ENCODE measurements at regions not wholly inside any gene's neighbourhood (a gene's known extent, or its start where the extent isn't known, plus 50 kb on each side); places are given as distances from the start of the nearest gene placed in this dataset.
"Not testable (repeated sequence)": the region's sequence is repeated elsewhere in the genome, so short reads cannot be mapped to it uniquely, and the experiment has no call there.

DNA sequence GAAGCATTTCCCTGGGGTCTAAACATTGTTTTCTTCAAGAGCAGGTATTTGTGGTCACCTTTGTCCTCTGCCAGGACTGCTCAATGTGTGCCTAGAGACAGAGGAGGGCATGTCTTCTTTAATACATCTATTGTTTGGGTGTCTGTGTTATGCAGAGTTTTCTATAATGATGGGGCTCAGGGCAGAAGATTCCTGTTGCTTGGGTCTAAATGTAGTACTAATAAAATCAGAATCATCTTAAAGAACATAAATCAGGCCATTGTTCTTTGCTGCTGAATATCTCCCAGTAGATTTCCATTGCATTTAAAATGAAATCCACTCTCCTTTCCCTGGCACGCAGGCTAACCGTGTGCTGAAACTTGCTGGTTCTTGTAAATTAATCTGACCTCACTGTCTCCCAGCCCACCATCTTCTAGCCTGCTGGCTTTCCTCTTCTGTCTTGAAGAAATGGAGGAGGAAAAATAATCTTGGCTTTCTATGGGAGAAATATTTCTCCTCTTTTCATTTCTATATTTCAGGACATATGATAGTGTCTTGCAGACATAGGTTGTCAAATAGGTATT lies 1396.8 kb downstream of the GATA3 start:
- Histone ChIP-seq H3K4me3 (no peak overlapping the region), H3K4me1 (no peaks in the 10 kb centered on the region), H3K27ac (no peak overlapping the region), H3K27me3 (no peaks in the 10 kb centered on the region), H3K36me3 (no peaks in the 10 kb centered on the region), H3K9me3 (peaks cover 0 to 29% of the 10 kb centered on the region in 2 donors)
- TF ChIP-seq, protein P1, sequence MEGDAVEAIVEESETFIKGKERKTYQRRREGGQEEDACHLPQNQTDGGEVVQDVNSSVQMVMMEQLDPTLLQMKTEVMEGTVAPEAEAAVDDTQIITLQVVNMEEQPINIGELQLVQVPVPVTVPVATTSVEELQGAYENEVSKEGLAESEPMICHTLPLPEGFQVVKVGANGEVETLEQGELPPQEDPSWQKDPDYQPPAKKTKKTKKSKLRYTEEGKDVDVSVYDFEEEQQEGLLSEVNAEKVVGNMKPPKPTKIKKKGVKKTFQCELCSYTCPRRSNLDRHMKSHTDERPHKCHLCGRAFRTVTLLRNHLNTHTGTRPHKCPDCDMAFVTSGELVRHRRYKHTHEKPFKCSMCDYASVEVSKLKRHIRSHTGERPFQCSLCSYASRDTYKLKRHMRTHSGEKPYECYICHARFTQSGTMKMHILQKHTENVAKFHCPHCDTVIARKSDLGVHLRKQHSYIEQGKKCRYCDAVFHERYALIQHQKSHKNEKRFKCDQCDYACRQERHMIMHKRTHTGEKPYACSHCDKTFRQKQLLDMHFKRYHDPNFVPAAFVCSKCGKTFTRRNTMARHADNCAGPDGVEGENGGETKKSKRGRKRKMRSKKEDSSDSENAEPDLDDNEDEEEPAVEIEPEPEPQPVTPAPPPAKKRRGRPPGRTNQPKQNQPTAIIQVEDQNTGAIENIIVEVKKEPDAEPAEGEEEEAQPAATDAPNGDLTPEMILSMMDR (IDR thresholded peaks at IDR 0.05) = no peak
- intact Hi-C loops (cut with DNase I) = no loop called here
- DNase-seq = no peak
- ATAC-seq = no peak

DNA sequence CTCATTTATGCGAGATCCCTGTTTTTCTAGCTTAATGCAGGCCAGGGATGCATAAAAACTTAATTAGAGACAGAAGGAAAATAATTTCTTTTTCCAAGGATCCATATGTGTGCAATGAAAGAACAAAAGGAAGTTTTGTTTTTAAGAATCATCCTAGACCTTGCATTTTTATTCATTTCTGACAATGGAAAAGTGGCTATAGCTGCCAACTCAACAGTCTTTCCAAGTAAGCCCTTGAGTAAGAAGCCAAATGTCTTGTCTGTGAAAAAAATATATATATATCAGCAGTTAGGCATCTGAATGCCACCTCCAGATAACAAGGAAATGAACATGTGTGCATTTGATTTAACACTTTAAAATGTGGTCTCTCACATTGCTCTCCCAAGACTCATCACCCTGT lies 1397.6 kb downstream of the GATA3 start:
- peaks cover 0 to 29% of the 10 kb centered on the region in 2 donors for H3K9me3 ChIP-seq
- no peaks in the 10 kb centered on the region for H3K27me3 ChIP-seq
- intact Hi-C loops (cut with DNase I) = no loop called here
- ATAC-seq (no peak), DNase-seq (no peak)
- no peaks in the 10 kb centered on the region for H3K36me3 ChIP-seq
- no peak overlapping the region for H3K27ac ChIP-seq
- TF ChIP-seq, protein P1 (IDR thresholded peaks at IDR 0.05) = no peak
- no peaks in the 10 kb centered on the region for H3K4me1 ChIP-seq
- H3K4me3 ChIP-seq = no peak overlapping the region

DNA sequence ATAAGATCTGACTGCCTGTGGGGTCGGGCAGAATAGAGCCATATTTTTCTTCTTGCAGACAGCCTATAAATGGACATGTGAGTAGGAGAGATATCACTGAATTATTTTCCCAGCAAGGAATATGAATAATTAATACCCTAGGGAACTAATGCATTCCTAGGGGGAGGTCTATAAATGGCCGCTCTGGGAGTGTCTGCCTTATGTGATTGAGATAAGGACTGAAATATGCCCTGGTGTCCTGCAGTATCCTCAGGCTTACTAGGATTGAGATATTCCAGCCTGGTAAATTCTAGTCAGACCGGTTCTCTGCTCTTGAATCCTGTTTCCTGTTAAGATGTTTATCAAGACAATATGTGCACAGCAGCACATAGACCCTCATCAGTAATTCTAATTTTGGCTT lies 1399.4 kb downstream of the GATA3 start:
- intact Hi-C loops (cut with DNase I); H3K27me3 ChIP-seq; DNase-seq; H3K4me3 ChIP-seq; ATAC-seq; H3K27ac ChIP-seq; H3K36me3 ChIP-seq; H3K4me1 ChIP-seq: not testable (repeated sequence)
- H3K9me3 ChIP-seq = peaks cover 0 to 29% of the 10 kb centered on the region in 2 donors

DNA sequence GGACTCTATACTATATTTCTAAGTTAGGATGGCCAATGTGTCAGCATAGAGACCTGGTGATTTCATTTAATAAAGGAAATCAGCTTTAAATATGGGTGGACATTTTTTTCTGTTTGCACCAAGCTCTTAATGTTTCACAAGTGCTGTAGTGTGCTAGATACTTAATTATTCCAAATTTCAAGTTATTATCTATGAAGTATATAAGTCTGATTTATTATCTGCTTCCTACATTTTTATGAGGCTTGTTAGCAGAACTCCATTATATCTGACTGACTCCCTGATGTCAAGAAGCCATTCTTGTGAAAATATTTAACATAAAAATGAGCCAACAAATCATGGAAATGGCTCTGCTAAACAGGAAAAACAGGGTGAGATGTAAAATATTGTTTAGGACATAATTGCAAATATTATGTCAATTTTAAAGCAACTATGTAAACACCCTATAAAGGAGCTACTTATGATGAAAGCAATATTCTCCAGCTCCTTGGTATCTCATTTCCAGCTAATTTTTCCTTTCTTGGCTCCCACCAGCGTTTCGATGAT lies 1415.2 kb downstream of the GATA3 start:
- TF ChIP-seq, protein P1 (IDR thresholded peaks at IDR 0.05) = no peak
- intact Hi-C loops (cut with DNase I) = no loop called here
- H3K27ac ChIP-seq = no peak overlapping the region
- no peaks in the 10 kb centered on the region for H3K9me3 ChIP-seq
- H3K27me3 ChIP-seq = no peaks in the 10 kb centered on the region
- no peak for ATAC-seq
- no peaks in the 10 kb centered on the region for H3K4me1 ChIP-seq
- no peak overlapping the region for H3K4me3 ChIP-seq
- no peaks in the 10 kb centered on the region for H3K36me3 ChIP-seq
- no peak for DNase-seq

DNA sequence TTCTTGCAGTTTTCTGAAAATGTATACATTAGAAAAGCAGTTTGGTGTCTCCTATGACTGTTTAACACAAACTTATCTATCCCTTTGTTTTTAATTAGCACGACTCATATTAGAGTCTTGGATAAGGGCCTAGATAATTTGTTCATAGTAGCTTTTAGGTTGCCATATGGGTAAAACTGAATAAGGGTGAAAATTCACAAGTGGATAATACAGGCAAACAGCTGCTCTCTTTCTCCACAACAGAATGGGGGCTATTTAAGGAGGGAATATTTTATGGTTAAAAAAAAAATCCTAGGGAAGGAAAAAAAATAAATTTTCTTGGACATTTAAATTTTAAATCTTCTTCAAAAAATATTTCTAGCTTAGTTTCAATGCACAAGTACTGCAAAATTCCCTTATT lies 1416.1 kb downstream of the GATA3 start:
- intact Hi-C loops (cut with DNase I) = no loop called here
- Histone ChIP-seq H3K4me1 (no peaks in the 10 kb centered on the region), H3K27me3 (no peaks in the 10 kb centered on the region), H3K36me3 (no peaks in the 10 kb centered on the region), H3K27ac (no peak overlapping the region), H3K4me3 (no peak overlapping the region), H3K9me3 (no peaks in the 10 kb centered on the region)
- ATAC-seq = no peak
- no peak for DNase-seq
- TF ChIP-seq, protein P1 (IDR thresholded peaks at IDR 0.05) = no peak

DNA sequence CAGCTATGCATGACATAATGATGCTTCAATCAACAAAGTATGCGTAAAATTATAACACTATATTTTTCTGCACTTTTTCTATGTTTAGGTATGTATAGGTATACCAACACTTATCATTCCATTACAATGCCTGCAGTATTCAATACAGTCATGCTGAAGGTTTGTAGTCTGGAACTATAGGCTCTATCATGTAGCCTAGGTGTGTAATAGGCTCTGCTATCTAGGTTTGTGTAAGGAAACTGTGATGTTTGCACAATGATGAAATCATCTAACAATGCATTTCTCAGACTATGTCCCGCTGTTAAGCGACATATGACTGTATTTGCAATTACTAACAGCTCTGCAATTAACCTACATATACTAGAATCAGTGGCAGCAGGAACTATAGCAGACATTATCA lies 1447.5 kb downstream of the GATA3 start:
- H3K27ac ChIP-seq = no peak overlapping the region
- DNase-seq = no peak
- H3K36me3 ChIP-seq = no peaks in the 10 kb centered on the region
- intact Hi-C loops (cut with DNase I) = no loop called here
- TF ChIP-seq, protein P1 (IDR thresholded peaks at IDR 0.05) = no peak
- no peak overlapping the region for H3K4me3 ChIP-seq
- no peaks in the 10 kb centered on the region for H3K9me3 ChIP-seq
- H3K27me3 ChIP-seq = no peaks in the 10 kb centered on the region
- H3K4me1 ChIP-seq = no peaks in the 10 kb centered on the region
- ATAC-seq = no peak
